ENCODE measurements at regions not wholly inside any gene's neighbourhood (a gene's known extent, or its start where the extent isn't known, plus 50 kb on each side); places are given as distances from the start of the nearest gene placed in this dataset.

DNA sequence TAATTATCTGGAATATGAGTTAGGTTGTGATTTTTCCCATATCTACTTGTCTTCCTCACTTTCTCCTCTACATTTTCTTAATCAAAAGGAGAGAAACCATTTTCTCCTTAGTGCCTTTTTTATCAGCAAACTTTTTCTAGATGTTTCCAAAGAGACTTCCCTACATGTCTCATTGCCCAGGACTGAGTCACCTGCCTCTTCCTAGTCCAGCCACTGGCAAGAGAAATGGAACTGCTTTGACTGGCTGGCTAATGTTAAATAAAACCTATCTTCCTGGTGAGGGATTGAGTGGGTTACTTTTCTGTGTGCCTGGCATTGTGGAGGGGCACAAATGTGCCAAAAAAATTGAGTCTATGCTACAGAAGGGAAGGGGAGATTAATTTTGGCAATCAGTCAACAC is 52.1 kb upstream of the CD5L start:
- POLR2A ChIA-PET, result no interaction called here
- H3F3A ChIP-seq (replicated peaks; ENCODE audit: insufficient read depth), result no peaks in the 10 kb centered on the region

GRCh38 chr1:157894613-157895165 is 53.1 kb upstream of the CD5L start:
- Histone ChIP-seq H3K9ac (no peak overlapping the region), H2AFZ (ENCODE audit: low read depth) (no peak overlapping the region), H3K36me3 (replicated peaks in 1 of 2; ENCODE audit: control insufficient read depth in 1 of 2, insufficient read depth in 2 of 2, low read length in 1 of 2) (no peaks in the 10 kb centered on the region), H3K9me2 (no peaks in the 10 kb centered on the region), H3K4me3 (ENCODE audit: low read depth in 2 of 2, low read length in 1 of 2) (no peak overlapping the region), H3K79me2 (ENCODE audit: insufficient read depth) (no peaks in the 10 kb centered on the region), H3K27ac (ENCODE audit: low read depth in 2 of 2, low read length in 1 of 2) (no peak overlapping the region), H3K27me3 (ENCODE audit: insufficient read depth) (no peaks in the 10 kb centered on the region), H4K20me1 (ENCODE audit: insufficient read depth) (no peaks in the 10 kb centered on the region), H3K9me3 (no peaks in the 10 kb centered on the region), H3K4me1 (ENCODE audit: control insufficient read depth in 1 of 2, insufficient read depth in 2 of 2, low read depth in 1 of 2, low read length in 1 of 2) (no peaks in the 10 kb centered on the region), H3F3A (replicated peaks; ENCODE audit: insufficient read depth) (no peaks in the 10 kb centered on the region), H3K4me2 (no peak overlapping the region)
- CTCF ChIA-PET, result no interaction called here
- POLR2A ChIA-PET, result no interaction called here
- DNase-seq, result no peak
- WGBS (ENCODE audit: low lambda C conversion rate), result 1% methylated on average over 5 of the region's 5 CpGs
- TF ChIP-seq RCOR1 (IDR thresholded peaks at IDR 0.05; ENCODE audit: low read length) (no peak), SMC3 (IDR thresholded peaks at IDR 0.05; ENCODE audit: low read depth, low read length) (no peak), GABPA (IDR thresholded peaks at IDR 0.05; ENCODE audit: low read depth) (no peak), POLR2AphosphoS5 (IDR thresholded peaks at IDR 0.05; ENCODE audit: low read depth, low read length) (no peak), IRF3 (IDR thresholded peaks at IDR 0.05; ENCODE audit: low read depth, low read length) (no peak), YY1 (IDR thresholded peaks at IDR 0.05; ENCODE audit: low read depth) (no peak), CHD2 (IDR thresholded peaks at IDR 0.05; ENCODE audit: low read length, partially characterized antibody) (no peak), RAD21 (IDR thresholded peaks at IDR 0.05; ENCODE audit: low read length) (no peak), RFX5 (IDR thresholded peaks at IDR 0.05; ENCODE audit: low read length) (no peak), NFIC (IDR thresholded peaks at IDR 0.05; ENCODE audit: borderline replicate concordance) (no peak), USF1 (IDR thresholded peaks at IDR 0.05; ENCODE audit: borderline replicate concordance, low read depth) (no peak), MXI1 (IDR thresholded peaks at IDR 0.05; ENCODE audit: low read depth, low read length) (no peak), MAX (IDR thresholded peaks at IDR 0.05; ENCODE audit: low read depth) (no peak)

More for the DNA sequence above, 52.1 kb upstream of the CD5L start:
- no peaks in the 10 kb centered on the region for H3K9me2 ChIP-seq
- no peaks in the 10 kb centered on the region for H3K27me3 ChIP-seq (ENCODE audit: insufficient read depth)
- no peaks in the 10 kb centered on the region for H3K9me3 ChIP-seq
- CTCF ChIA-PET, result no interaction called here
- no peaks in the 10 kb centered on the region for H3K36me3 ChIP-seq (replicated peaks in 1 of 2; ENCODE audit: control insufficient read depth in 1 of 2, insufficient read depth in 2 of 2, low read length in 1 of 2)
- no peaks in the 10 kb centered on the region for H4K20me1 ChIP-seq (ENCODE audit: insufficient read depth)
- no peak overlapping the region for H3K4me2 ChIP-seq
- H3K79me2 ChIP-seq (ENCODE audit: insufficient read depth), result no peaks in the 10 kb centered on the region
- DNase-seq, result no peak
- H2AFZ ChIP-seq (ENCODE audit: low read depth), result no peak overlapping the region
- TF ChIP-seq ELF1 (IDR thresholded peaks at IDR 0.05) (no peak), NRF1 (IDR thresholded peaks at IDR 0.05; ENCODE audit: low read depth, low read length) (no peak)
- no peak overlapping the region for H3K4me3 ChIP-seq (ENCODE audit: low read depth in 2 of 2, low read length in 1 of 2)
- H3K4me1 ChIP-seq (ENCODE audit: control insufficient read depth in 1 of 2, insufficient read depth in 2 of 2, low read depth in 1 of 2, low read length in 1 of 2), result no peaks in the 10 kb centered on the region
- no peak overlapping the region for H3K9ac ChIP-seq
- H3K27ac ChIP-seq (ENCODE audit: low read depth in 2 of 2, low read length in 1 of 2), result no peak overlapping the region

Data from SK-N-SH (cell line).